MV-4-11 (cell line): ENCODE measurements at regions not wholly inside any gene's neighbourhood (a gene's known extent, or its start where the extent isn't known, plus 50 kb on each side); places are given as distances from the start of the nearest gene placed in this dataset.

ENCODE experiments used
- DNase-seq: peaks from one replicate; lab custom pipeline; 2025; lab: John Stamatoyannopoulos, UW

- DNase-seq, result no peak
These were observed 60.5 kb upstream of the SLCO4A1 start for GRCh38 chr20:62581806-62582205.

- no peak for DNase-seq
These were observed 58.8 kb upstream of the SLCO4A1 start for GRCh38 chr20:62583424-62583920.

GRCh38 chr20:62584671-62585460 is 57.4 kb upstream of the SLCO4A1 start:
- no peak for DNase-seq

- no peak for DNase-seq
These were observed 56.8 kb upstream of the SLCO4A1 start for GRCh38 chr20:62585461-62585970.

- no peak for DNase-seq
These were observed 55.5 kb upstream of the SLCO4A1 start for GRCh38 chr20:62586799-62587198.

GRCh38 chr20:62587757-62588402 is 54.4 kb upstream of the SLCO4A1 start:
- DNase-seq, result no peak

- no peak for DNase-seq
These were observed 53.7 kb upstream of the SLCO4A1 start for GRCh38 chr20:62588458-62589149.

- DNase-seq, result no peak
These were observed 53.2 kb upstream of the SLCO4A1 start for GRCh38 chr20:62589150-62589498.

GRCh38 chr20:62589720-62590119 is 52.6 kb upstream of the SLCO4A1 start:
- no peak for DNase-seq

- DNase-seq, result no peak
These were observed 51.8 kb upstream of the SLCO4A1 start for GRCh38 chr20:62590309-62591121.

GRCh38 chr20:62591122-62591468 is 51.2 kb upstream of the SLCO4A1 start:
- no peak for DNase-seq

- DNase-seq, result no peak
These were observed 50.7 kb upstream of the SLCO4A1 start for GRCh38 chr20:62591591-62591990.
